ENCODE measurements at regions not wholly inside any gene's neighbourhood (a gene's known extent, or its start where the extent isn't known, plus 50 kb on each side); places are given as distances from the start of the nearest gene placed in this dataset.

GRCh38 chr19:30309905-30310601 lies 62.1 kb upstream of the ZNF536 start:
- CTCF ChIA-PET = no interaction called here
- H3K4me3 Mint-ChIP-seq = no peak overlapping the region
- peaks cover 1% of the 10 kb centered on the region for H3K27me3 Mint-ChIP-seq
- no peaks in the 10 kb centered on the region for H3K9me3 Mint-ChIP-seq
- no peaks in the 10 kb centered on the region for H3K36me3 Mint-ChIP-seq (ENCODE audit: low read depth)
- intact Hi-C loops (cut with micrococcal nuclease) = no loop called here
- H3K27ac Mint-ChIP-seq = no peak overlapping the region
- H3K4me1 Mint-ChIP-seq (ENCODE audit: low read depth) = no peaks in the 10 kb centered on the region
- TF ChIP-seq CTCF (IDR thresholded peaks at IDR 0.05) = no peak
- no peak for ATAC-seq
- POLR2A ChIA-PET = no interaction called here
- DNase-seq = no peak

- H3K9me3 Mint-ChIP-seq = peaks cover under 1% of the 10 kb centered on the region
- intact Hi-C loops (cut with micrococcal nuclease) = no loop called here
- ChIA-PET CTCF (no interaction called here), POLR2A (no interaction called here)
- TF ChIP-seq CTCF (IDR thresholded peaks at IDR 0.05) = no peak
- H3K27me3 Mint-ChIP-seq = no peaks in the 10 kb centered on the region
- no peak overlapping the region for H3K4me3 Mint-ChIP-seq
- DNase-seq (no peak), ATAC-seq (no peak)
- H3K4me1 Mint-ChIP-seq (ENCODE audit: low read depth) = no peaks in the 10 kb centered on the region
- H3K36me3 Mint-ChIP-seq (ENCODE audit: low read depth) = no peaks in the 10 kb centered on the region
- no peak overlapping the region for H3K27ac Mint-ChIP-seq
Observed at GRCh38 chr19:30310602-30311263, 61.5 kb upstream of the ZNF536 start.

- ATAC-seq (no peak), DNase-seq (no peak)
- intact Hi-C loops (cut with micrococcal nuclease) = no loop called here
- H3K36me3 Mint-ChIP-seq (ENCODE audit: low read depth) = no peaks in the 10 kb centered on the region
- ChIA-PET CTCF (no interaction called here), POLR2A (no interaction called here)
- no peak overlapping the region for H3K27ac Mint-ChIP-seq
- H3K9me3 Mint-ChIP-seq = peaks cover 5% of the 10 kb centered on the region
- no peak overlapping the region for H3K4me3 Mint-ChIP-seq
- no peaks in the 10 kb centered on the region for H3K4me1 Mint-ChIP-seq (ENCODE audit: low read depth)
- no peak for TF ChIP-seq CTCF (IDR thresholded peaks at IDR 0.05)
- H3K27me3 Mint-ChIP-seq = no peaks in the 10 kb centered on the region
Observed at GRCh38 chr19:30311911-30312310, 60.3 kb upstream of the ZNF536 start.

GRCh38 chr19:30312582-30313352 lies 59.4 kb upstream of the ZNF536 start:
- H3K36me3 Mint-ChIP-seq (ENCODE audit: low read depth) = no peaks in the 10 kb centered on the region
- H3K4me1 Mint-ChIP-seq (ENCODE audit: low read depth) = no peaks in the 10 kb centered on the region
- ChIA-PET CTCF (no interaction called here), POLR2A (interaction anchor here (0.5 kb wide), 1 partner anchor 1825 kb away, joined by 3 read pairs; no protein-coding TSS in a partner anchor)
- DNase-seq (no peak), ATAC-seq (no peak)
- no peaks in the 10 kb centered on the region for H3K27me3 Mint-ChIP-seq
- H3K27ac Mint-ChIP-seq = no peak overlapping the region
- no peak for TF ChIP-seq CTCF (IDR thresholded peaks at IDR 0.05)
- no peak overlapping the region for H3K4me3 Mint-ChIP-seq
- intact Hi-C loops (cut with micrococcal nuclease) = no loop called here
- peaks cover 5% of the 10 kb centered on the region for H3K9me3 Mint-ChIP-seq

- POLR2A ChIA-PET = no interaction called here
Observed at GRCh38 chr19:30313353-30313750, 58.8 kb upstream of the ZNF536 start.

More at GRCh38 chr19:30313353-30313750, 58.8 kb upstream of the ZNF536 start:
- no peak for TF ChIP-seq CTCF (IDR thresholded peaks at IDR 0.05)
- Mint-ChIP-seq H3K36me3 (ENCODE audit: low read depth) (no peaks in the 10 kb centered on the region), H3K27me3 (no peaks in the 10 kb centered on the region), H3K9me3 (peaks cover 5% of the 10 kb centered on the region), H3K4me3 (no peak overlapping the region), H3K27ac (no peak overlapping the region), H3K4me1 (ENCODE audit: low read depth) (no peaks in the 10 kb centered on the region)
- DNase-seq = no peak
- CTCF ChIA-PET = no interaction called here
- ATAC-seq = no peak
- intact Hi-C loops (cut with micrococcal nuclease) = no loop called here
